ENCODE measurements at regions not wholly inside any gene's neighbourhood (a gene's known extent, or its start where the extent isn't known, plus 50 kb on each side); places are given as distances from the start of the nearest gene placed in this dataset.
A peak's percentile ranks its signal among the peaks of the same experiment; 100 is the strongest.

DNA sequence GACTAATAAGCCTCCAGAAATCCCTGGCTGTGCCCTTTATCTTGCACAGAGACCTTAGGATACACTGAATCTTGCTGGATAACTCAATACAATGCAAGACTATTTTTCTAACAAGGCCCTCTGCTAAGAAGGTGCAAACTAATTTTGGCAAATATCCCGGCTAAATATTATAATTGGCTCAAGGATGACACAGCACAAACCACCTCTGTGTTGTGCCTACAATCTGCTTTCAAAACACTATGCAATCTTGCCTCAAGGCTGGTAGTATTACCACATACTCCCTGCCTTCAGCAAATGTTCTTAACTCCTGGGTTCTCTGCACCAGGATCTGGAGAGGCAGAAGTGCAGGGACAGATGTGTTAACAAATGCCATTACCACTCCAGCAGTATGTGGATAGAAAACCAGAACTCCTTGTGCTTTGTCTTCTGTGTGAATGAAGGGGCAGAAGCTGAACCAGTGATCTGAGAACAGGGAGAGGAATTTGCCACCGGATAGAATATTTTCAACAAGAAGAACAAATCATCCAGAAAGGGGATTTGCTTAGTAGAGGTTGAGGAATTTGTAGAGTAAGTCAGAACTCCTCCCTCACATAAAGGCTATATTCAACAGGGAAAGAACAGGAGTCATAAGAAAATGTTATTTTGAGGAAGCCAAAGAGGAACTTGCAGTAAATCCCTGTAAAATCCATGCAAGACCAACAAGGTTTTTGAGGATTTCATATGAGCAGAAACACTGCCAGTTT, 74.1 kb upstream of the SLC4A11 start:
- WGBS = 99% methylated on average over 2 of the region's 2 CpGs
- H3K4me2 ChIP-seq (ENCODE audit: low read length, poor library complexity, severe bottlenecking) = no peak overlapping the region
- no peak overlapping the region for H3K4me3 ChIP-seq (ENCODE audit: insufficient read depth in 1 of 2, low read depth in 1 of 2, low read length in 2 of 2)
- no peak overlapping the region for H3K4ac ChIP-seq (ENCODE audit: low read depth in 1 of 2, low read length in 2 of 2)
- no peaks in the 10 kb centered on the region for H3K9me3 ChIP-seq (ENCODE audit: control insufficient read depth, low read length)
- H3K18ac ChIP-seq (ENCODE audit: low read depth in 1 of 2, low read length in 2 of 2) = no peak overlapping the region
- DNase-seq = peak; percentile 74
- H3K14ac ChIP-seq (ENCODE audit: low read length in 2 of 2) = no peak overlapping the region
- no peak overlapping the region for H2BK12ac ChIP-seq (ENCODE audit: low read length in 2 of 2)
- no peak overlapping the region for H2BK120ac ChIP-seq (ENCODE audit: low read depth, low read length)
- H4K8ac ChIP-seq (ENCODE audit: low read length) = no peak overlapping the region
- peak overlapping the region; percentile 36 for H3K27ac ChIP-seq (ENCODE audit: low read length, poor library complexity, severe bottlenecking)
- H3K23ac ChIP-seq (ENCODE audit: low read length in 2 of 2) = no peak overlapping the region
- peaks cover 2% of the 10 kb centered on the region for H3K79me1 ChIP-seq (replicated peaks; ENCODE audit: low read length, poor library complexity, severe bottlenecking)
- peaks cover 45 to 75% of the 10 kb centered on the region in 2 experiments for H3K36me3 ChIP-seq (ENCODE audit: control insufficient read depth in 1 of 2, insufficient read depth in 2 of 2, low read depth in 1 of 2, low read length in 2 of 2)
- no peak overlapping the region for H2BK5ac ChIP-seq (ENCODE audit: low read depth, low read length, poor library complexity, severe bottlenecking)
- no peak overlapping the region for H4K91ac ChIP-seq (ENCODE audit: low read length)
- H2AFZ ChIP-seq (ENCODE audit: low read depth, low read length) = no peak overlapping the region
- H2AK5ac ChIP-seq (ENCODE audit: low read length, severe bottlenecking) = no peak overlapping the region
- H3K27me3 ChIP-seq (ENCODE audit: control insufficient read depth in 1 of 2, insufficient read depth in 1 of 2, low read length in 2 of 2) = no peaks in the 10 kb centered on the region
- no peak overlapping the region for H2BK15ac ChIP-seq (ENCODE audit: low read depth, poor library complexity, severe bottlenecking)
- H3K4me1 ChIP-seq (ENCODE audit: control insufficient read depth, insufficient read depth, low read depth, low read length) = peaks cover 2% of the 10 kb centered on the region
- H3K9ac ChIP-seq (ENCODE audit: low read length) = peak overlapping the region; percentile 21

DNA sequence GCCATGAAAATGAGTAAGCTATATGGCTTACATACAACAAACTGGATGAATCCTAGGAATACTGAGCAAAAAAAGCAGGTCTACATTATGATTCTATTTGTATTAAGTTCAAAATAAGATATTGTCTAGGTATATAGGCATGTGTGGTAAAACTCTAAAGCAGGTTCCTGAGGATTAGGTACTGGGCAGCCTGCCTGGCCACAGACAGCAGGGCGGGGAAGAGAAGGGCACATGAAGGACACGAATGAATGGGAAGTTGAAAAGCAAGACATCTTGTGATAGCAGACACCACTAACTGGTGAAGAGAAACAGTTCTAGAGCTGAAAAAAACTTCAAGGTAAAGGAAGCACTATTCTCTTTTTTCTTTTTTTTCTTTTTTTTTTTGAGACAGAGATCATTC, 72.6 kb upstream of the SLC4A11 start:
- H2AFZ ChIP-seq (ENCODE audit: low read depth, low read length) = no peak overlapping the region
- H4K8ac ChIP-seq (ENCODE audit: low read length) = no peak overlapping the region
- no peak overlapping the region for H3K27ac ChIP-seq (ENCODE audit: low read length, poor library complexity, severe bottlenecking)
- H2BK120ac ChIP-seq (ENCODE audit: low read depth, low read length) = no peak overlapping the region
- no peak overlapping the region for H3K9ac ChIP-seq (ENCODE audit: low read length)
- H3K4me2 ChIP-seq (ENCODE audit: low read length, poor library complexity, severe bottlenecking) = no peak overlapping the region
- no peak overlapping the region for H4K91ac ChIP-seq (ENCODE audit: low read length)
- H2BK12ac ChIP-seq (ENCODE audit: low read length in 2 of 2) = no peak overlapping the region
- no peaks in the 10 kb centered on the region for H3K9me3 ChIP-seq (ENCODE audit: control insufficient read depth, low read length)
- no peak overlapping the region for H3K23ac ChIP-seq (ENCODE audit: low read length in 2 of 2)
- peaks cover 2% of the 10 kb centered on the region for H3K4me1 ChIP-seq (ENCODE audit: control insufficient read depth, insufficient read depth, low read depth, low read length)
- no peak overlapping the region for H3K14ac ChIP-seq (ENCODE audit: low read length in 2 of 2)
- no peak overlapping the region for H2BK15ac ChIP-seq (ENCODE audit: low read depth, poor library complexity, severe bottlenecking)
- H3K79me1 ChIP-seq (replicated peaks; ENCODE audit: low read length, poor library complexity, severe bottlenecking) = peaks cover 2% of the 10 kb centered on the region
- H3K4ac ChIP-seq (ENCODE audit: low read depth in 1 of 2, low read length in 2 of 2) = no peak overlapping the region
- H2AK5ac ChIP-seq (ENCODE audit: low read length, severe bottlenecking) = no peak overlapping the region
- H3K36me3 ChIP-seq (ENCODE audit: control insufficient read depth in 1 of 2, insufficient read depth in 2 of 2, low read depth in 1 of 2, low read length in 2 of 2) = peaks cover 49 to 84% of the 10 kb centered on the region in 2 experiments
- DNase-seq = no peak
- H3K27me3 ChIP-seq (ENCODE audit: control insufficient read depth in 1 of 2, insufficient read depth in 1 of 2, low read length in 2 of 2) = no peaks in the 10 kb centered on the region
- H3K18ac ChIP-seq (ENCODE audit: low read depth in 1 of 2, low read length in 2 of 2) = no peak overlapping the region
- WGBS = 100% methylated on average over 1 of the region's 2 CpGs
- no peak overlapping the region for H3K4me3 ChIP-seq (ENCODE audit: insufficient read depth in 1 of 2, low read depth in 1 of 2, low read length in 2 of 2)
- no peak overlapping the region for H2BK5ac ChIP-seq (ENCODE audit: low read depth, low read length, poor library complexity, severe bottlenecking)

GRCh38 chr20:3309226-3309625, 70.2 kb upstream of the SLC4A11 start:
- Histone ChIP-seq H2AFZ (ENCODE audit: low read depth, low read length) (no peak overlapping the region), H3K4ac (ENCODE audit: low read depth in 1 of 2, low read length in 2 of 2) (no peak overlapping the region), H4K91ac (ENCODE audit: low read length) (no peak overlapping the region), H3K27ac (ENCODE audit: low read length, poor library complexity, severe bottlenecking) (no peak overlapping the region), H3K18ac (ENCODE audit: low read depth in 1 of 2, low read length in 2 of 2) (no peak overlapping the region), H4K8ac (ENCODE audit: low read length) (no peak overlapping the region), H3K79me1 (replicated peaks; ENCODE audit: low read length, poor library complexity, severe bottlenecking) (peaks cover 4% of the 10 kb centered on the region), H2BK12ac (ENCODE audit: low read length in 2 of 2) (no peak overlapping the region), H3K36me3 (ENCODE audit: control insufficient read depth in 1 of 2, insufficient read depth in 2 of 2, low read depth in 1 of 2, low read length in 2 of 2) (peaks cover 50 to 85% of the 10 kb centered on the region in 2 experiments), H3K4me2 (ENCODE audit: low read length, poor library complexity, severe bottlenecking) (no peak overlapping the region), H3K9ac (ENCODE audit: low read length) (no peak overlapping the region), H3K4me1 (ENCODE audit: control insufficient read depth, insufficient read depth, low read depth, low read length) (peaks cover 2% of the 10 kb centered on the region), H3K14ac (ENCODE audit: low read length in 2 of 2) (no peak overlapping the region), H2BK5ac (ENCODE audit: low read depth, low read length, poor library complexity, severe bottlenecking) (no peak overlapping the region), H3K9me3 (ENCODE audit: control insufficient read depth, low read length) (no peaks in the 10 kb centered on the region), H2BK120ac (ENCODE audit: low read depth, low read length) (no peak overlapping the region), H2AK5ac (ENCODE audit: low read length, severe bottlenecking) (no peak overlapping the region), H3K23ac (ENCODE audit: low read length in 2 of 2) (no peak overlapping the region), H2BK15ac (ENCODE audit: low read depth, poor library complexity, severe bottlenecking) (no peak overlapping the region), H3K4me3 (ENCODE audit: insufficient read depth in 1 of 2, low read depth in 1 of 2, low read length in 2 of 2) (no peak overlapping the region), H3K27me3 (ENCODE audit: control insufficient read depth in 1 of 2, insufficient read depth in 1 of 2, low read length in 2 of 2) (no peaks in the 10 kb centered on the region)
- WGBS = 100% methylated on average over 1 of the region's 1 CpG
- no peak for DNase-seq

GRCh38 chr20:3307725-3308124, 68.7 kb upstream of the SLC4A11 start:
- no peak overlapping the region for H3K4me2 ChIP-seq (ENCODE audit: low read length, poor library complexity, severe bottlenecking)
- no peak overlapping the region for H2BK12ac ChIP-seq (ENCODE audit: low read length in 2 of 2)
- H2BK15ac ChIP-seq (ENCODE audit: low read depth, poor library complexity, severe bottlenecking) = no peak overlapping the region
- H3K4me1 ChIP-seq (ENCODE audit: control insufficient read depth, insufficient read depth, low read depth, low read length) = no peaks in the 10 kb centered on the region
- H4K8ac ChIP-seq (ENCODE audit: low read length) = no peak overlapping the region
- H2AFZ ChIP-seq (ENCODE audit: low read depth, low read length) = no peak overlapping the region
- no peak overlapping the region for H3K18ac ChIP-seq (ENCODE audit: low read depth in 1 of 2, low read length in 2 of 2)
- H3K27me3 ChIP-seq (ENCODE audit: control insufficient read depth in 1 of 2, insufficient read depth in 1 of 2, low read length in 2 of 2) = no peaks in the 10 kb centered on the region
- H2BK120ac ChIP-seq (ENCODE audit: low read depth, low read length) = no peak overlapping the region
- H2AK5ac ChIP-seq (ENCODE audit: low read length, severe bottlenecking) = no peak overlapping the region
- no peak overlapping the region for H3K14ac ChIP-seq (ENCODE audit: low read length in 2 of 2)
- H3K9me3 ChIP-seq (ENCODE audit: control insufficient read depth, low read length) = no peaks in the 10 kb centered on the region
- H3K9ac ChIP-seq (ENCODE audit: low read length) = no peak overlapping the region
- no peak for DNase-seq
- H3K27ac ChIP-seq (ENCODE audit: low read length, poor library complexity, severe bottlenecking) = no peak overlapping the region
- 100% methylated on average over 1 of the region's 2 CpGs for WGBS
- H2BK5ac ChIP-seq (ENCODE audit: low read depth, low read length, poor library complexity, severe bottlenecking) = no peak overlapping the region
- no peak overlapping the region for H4K91ac ChIP-seq (ENCODE audit: low read length)
- peaks cover 52 to 85% of the 10 kb centered on the region in 2 experiments for H3K36me3 ChIP-seq (ENCODE audit: control insufficient read depth in 1 of 2, insufficient read depth in 2 of 2, low read depth in 1 of 2, low read length in 2 of 2)
- no peak overlapping the region for H3K4me3 ChIP-seq (ENCODE audit: insufficient read depth in 1 of 2, low read depth in 1 of 2, low read length in 2 of 2)
- no peak overlapping the region for H3K23ac ChIP-seq (ENCODE audit: low read length in 2 of 2)
- H3K79me1 ChIP-seq (replicated peaks; ENCODE audit: low read length, poor library complexity, severe bottlenecking) = peaks cover 4% of the 10 kb centered on the region
- H3K4ac ChIP-seq (ENCODE audit: low read depth in 1 of 2, low read length in 2 of 2) = no peak overlapping the region

Data from mesenchymal stem cell (in vitro differentiated cells and primary cell).